ENCODE measurements at regions not wholly inside any gene's neighbourhood (a gene's known extent, or its start where the extent isn't known, plus 50 kb on each side); places are given as distances from the start of the nearest gene placed in this dataset.

- H3K4me1 Mint-ChIP-seq: no peaks in the 10 kb centered on the region
- peaks cover 22% of the 10 kb centered on the region for H3K27me3 Mint-ChIP-seq
- CTCF ChIA-PET: no interaction called here
Observed at GRCh38 chr1:30354410-30354809, 369.0 kb downstream of the MATN1 start.

GRCh38 chr1:30353637-30354036 lies 369.7 kb downstream of the MATN1 start:
- Mint-ChIP-seq H3K9me3 (no peaks in the 10 kb centered on the region), H3K27me3 (peaks cover 29% of the 10 kb centered on the region), H3K36me3 (ENCODE audit: low read depth) (no peaks in the 10 kb centered on the region), H3K4me3 (no peak overlapping the region), H3K27ac (no peak overlapping the region), H3K4me1 (no peaks in the 10 kb centered on the region)
- CTCF ChIA-PET: no interaction called here
- no peak for DNase-seq
- POLR2A ChIA-PET: no interaction called here

More at GRCh38 chr1:30354410-30354809, 369.0 kb downstream of the MATN1 start:
- no peak for DNase-seq
- POLR2A ChIA-PET: no interaction called here
- H3K4me3 Mint-ChIP-seq: no peak overlapping the region
- no peak overlapping the region for H3K27ac Mint-ChIP-seq
- H3K36me3 Mint-ChIP-seq (ENCODE audit: low read depth): no peaks in the 10 kb centered on the region
- no peaks in the 10 kb centered on the region for H3K9me3 Mint-ChIP-seq

GRCh38 chr1:30348147-30348546 lies 375.2 kb downstream of the MATN1 start:
- H3K27ac Mint-ChIP-seq: no peak overlapping the region
- ChIA-PET CTCF (no interaction called here), POLR2A (no interaction called here)
- H3K36me3 Mint-ChIP-seq (ENCODE audit: low read depth): no peaks in the 10 kb centered on the region
- no peak for DNase-seq
- no peaks in the 10 kb centered on the region for H3K9me3 Mint-ChIP-seq
- no peaks in the 10 kb centered on the region for H3K4me1 Mint-ChIP-seq
- no peak overlapping the region for H3K4me3 Mint-ChIP-seq
- H3K27me3 Mint-ChIP-seq: peaks cover 42% of the 10 kb centered on the region

GRCh38 chr1:30345491-30346130 lies 377.8 kb downstream of the MATN1 start:
- Mint-ChIP-seq H3K36me3 (ENCODE audit: low read depth) (no peaks in the 10 kb centered on the region), H3K27ac (no peak overlapping the region)
- CTCF ChIA-PET: no interaction called here

GRCh38 chr1:30343562-30343961 lies 379.8 kb downstream of the MATN1 start:
- no peaks in the 10 kb centered on the region for H3K9me3 Mint-ChIP-seq
- ChIA-PET CTCF (no interaction called here), POLR2A (no interaction called here)
- H3K27me3 Mint-ChIP-seq: peaks cover 32% of the 10 kb centered on the region
- no peak overlapping the region for H3K4me3 Mint-ChIP-seq
- DNase-seq: no peak
- H3K27ac Mint-ChIP-seq: no peak overlapping the region
- H3K36me3 Mint-ChIP-seq (ENCODE audit: low read depth): no peaks in the 10 kb centered on the region
- H3K4me1 Mint-ChIP-seq: no peaks in the 10 kb centered on the region

More at GRCh38 chr1:30345491-30346130, 377.8 kb downstream of the MATN1 start:
- Mint-ChIP-seq H3K4me3 (no peak overlapping the region), H3K4me1 (no peaks in the 10 kb centered on the region), H3K27me3 (peaks cover 41% of the 10 kb centered on the region), H3K9me3 (no peaks in the 10 kb centered on the region)
- POLR2A ChIA-PET: no interaction called here
- no peak for DNase-seq

- no peak overlapping the region for H3K4me3 Mint-ChIP-seq
- ChIA-PET CTCF (no interaction called here), POLR2A (no interaction called here)
- no peaks in the 10 kb centered on the region for H3K4me1 Mint-ChIP-seq
- H3K9me3 Mint-ChIP-seq: no peaks in the 10 kb centered on the region
- H3K27ac Mint-ChIP-seq: no peak overlapping the region
- no peak for DNase-seq
- H3K27me3 Mint-ChIP-seq: peaks cover 24% of the 10 kb centered on the region
- H3K36me3 Mint-ChIP-seq (ENCODE audit: low read depth): no peaks in the 10 kb centered on the region
Observed at GRCh38 chr1:30342535-30343141, 380.7 kb downstream of the MATN1 start.

- Mint-ChIP-seq H3K9me3 (no peaks in the 10 kb centered on the region), H3K27ac (no peak overlapping the region), H3K4me1 (no peaks in the 10 kb centered on the region), H3K4me3 (no peak overlapping the region), H3K36me3 (ENCODE audit: low read depth) (no peaks in the 10 kb centered on the region), H3K27me3 (peaks cover 20% of the 10 kb centered on the region)
- ChIA-PET POLR2A (no interaction called here), CTCF (no interaction called here)
- DNase-seq: no peak
Observed at GRCh38 chr1:30340934-30341333, 382.5 kb downstream of the MATN1 start.

GRCh38 chr1:30339866-30340265 lies 383.5 kb downstream of the MATN1 start:
- no peak overlapping the region for H3K27ac Mint-ChIP-seq
- no peaks in the 10 kb centered on the region for H3K4me1 Mint-ChIP-seq
- ChIA-PET CTCF (no interaction called here), POLR2A (no interaction called here)
- no peak for DNase-seq
- H3K9me3 Mint-ChIP-seq: no peaks in the 10 kb centered on the region
- no peak overlapping the region for H3K4me3 Mint-ChIP-seq
- H3K36me3 Mint-ChIP-seq (ENCODE audit: low read depth): no peaks in the 10 kb centered on the region
- peaks cover 18% of the 10 kb centered on the region for H3K27me3 Mint-ChIP-seq

GRCh38 chr1:30338765-30339164 lies 384.6 kb downstream of the MATN1 start:
- POLR2A ChIA-PET: no interaction called here
- peaks cover 14% of the 10 kb centered on the region for H3K27me3 Mint-ChIP-seq

GRCh38 chr1:30337324-30337620 lies 386.1 kb downstream of the MATN1 start:
- H3K36me3 Mint-ChIP-seq (ENCODE audit: low read depth): no peaks in the 10 kb centered on the region
- H3K27me3 Mint-ChIP-seq: peaks cover 9% of the 10 kb centered on the region
- H3K4me3 Mint-ChIP-seq: no peak overlapping the region
- no peaks in the 10 kb centered on the region for H3K9me3 Mint-ChIP-seq
- ChIA-PET CTCF (no interaction called here), POLR2A (no interaction called here)
- DNase-seq: no peak
- H3K27ac Mint-ChIP-seq: no peak overlapping the region
- H3K4me1 Mint-ChIP-seq: no peaks in the 10 kb centered on the region

More at GRCh38 chr1:30338765-30339164, 384.6 kb downstream of the MATN1 start:
- H3K27ac Mint-ChIP-seq: no peak overlapping the region
- no peaks in the 10 kb centered on the region for H3K4me1 Mint-ChIP-seq
- no peaks in the 10 kb centered on the region for H3K9me3 Mint-ChIP-seq
- no peaks in the 10 kb centered on the region for H3K36me3 Mint-ChIP-seq (ENCODE audit: low read depth)
- DNase-seq: no peak
- CTCF ChIA-PET: no interaction called here
- H3K4me3 Mint-ChIP-seq: no peak overlapping the region

GRCh38 chr1:30336550-30337323 lies 386.6 kb downstream of the MATN1 start:
- POLR2A ChIA-PET: no interaction called here
- Mint-ChIP-seq H3K27ac (no peak overlapping the region), H3K27me3 (peaks cover 5% of the 10 kb centered on the region), H3K4me1 (no peaks in the 10 kb centered on the region), H3K9me3 (no peaks in the 10 kb centered on the region), H3K4me3 (no peak overlapping the region), H3K36me3 (ENCODE audit: low read depth) (no peaks in the 10 kb centered on the region)
- DNase-seq: no peak
- CTCF ChIA-PET: no interaction called here

GRCh38 chr1:30335997-30336390 lies 387.4 kb downstream of the MATN1 start:
- DNase-seq: no peak
- H3K27ac Mint-ChIP-seq: no peak overlapping the region
- no peaks in the 10 kb centered on the region for H3K4me1 Mint-ChIP-seq
- H3K9me3 Mint-ChIP-seq: no peaks in the 10 kb centered on the region
- ChIA-PET POLR2A (no interaction called here), CTCF (no interaction called here)
- H3K4me3 Mint-ChIP-seq: no peak overlapping the region
- H3K36me3 Mint-ChIP-seq (ENCODE audit: low read depth): no peaks in the 10 kb centered on the region
- H3K27me3 Mint-ChIP-seq: peaks cover 2% of the 10 kb centered on the region

GRCh38 chr1:30335389-30335996 lies 387.9 kb downstream of the MATN1 start:
- Mint-ChIP-seq H3K4me3 (no peak overlapping the region), H3K27me3 (peaks cover 2% of the 10 kb centered on the region), H3K27ac (no peak overlapping the region), H3K9me3 (no peaks in the 10 kb centered on the region), H3K36me3 (ENCODE audit: low read depth) (no peaks in the 10 kb centered on the region), H3K4me1 (no peaks in the 10 kb centered on the region)
- no peak for DNase-seq
- ChIA-PET CTCF (no interaction called here), POLR2A (no interaction called here)
